ENCODE measurements at regions not wholly inside any gene's neighbourhood (a gene's known extent, or its start where the extent isn't known, plus 50 kb on each side); places are given as distances from the start of the nearest gene placed in this dataset.

GRCh38 chr4:18976884-18977283, 955.3 kb upstream of the LCORL start:
- TF ChIP-seq EP300 (IDR thresholded peaks at IDR 0.05; ENCODE audit: low read depth), result no peak
- TF ChIP-seq POLR2AphosphoS5 (IDR thresholded peaks at IDR 0.05), result no peak
- TF ChIP-seq CTCF (IDR thresholded peaks at IDR 0.05), result no peak
- TF ChIP-seq POLR2A (IDR thresholded peaks at IDR 0.05), result no peak
- peak overlapping the region in 3 of 4 donors; percentile 15 to 60 (median 28) for H3K27ac ChIP-seq
- in situ Hi-C loops (cut with MboI; ENCODE audit: low pct_ligation_motif_present in 1 of 4, low pct_unique_long_range_greater_than_20kb in 1 of 4, low sequenced_read_pairs in 3 of 4) (no loop called here), intact Hi-C loops (cut with DNase I; ENCODE audit: low total_unique reads) (no loop called here)
- WGBS, 2 donors (ENCODE audit: low coverage in 1 of 2), result 53 to 54% methylated on average over 3 of the region's 3 CpGs
- DNase-seq, result no peak
- H3K9me3 ChIP-seq, result no peaks in the 10 kb centered on the region
- peaks cover 0 to 14% (median 4%) of the 10 kb centered on the region in 4 donors for H3K4me1 ChIP-seq
- H3K4me3 ChIP-seq, result no peak overlapping the region
- no peaks in the 10 kb centered on the region for H3K27me3 ChIP-seq
- H3K36me3 ChIP-seq, result no peaks in the 10 kb centered on the region

- 42 to 43% methylated on average over 6 of the region's 6 CpGs for WGBS, 2 donors (ENCODE audit: low coverage in 1 of 2)
- Histone ChIP-seq H3K9me3 (no peaks in the 10 kb centered on the region), H3K36me3 (no peaks in the 10 kb centered on the region), H3K4me3 (no peak overlapping the region), H3K27me3 (no peaks in the 10 kb centered on the region), H3K27ac (peak overlapping the region in 3 of 4 donors; percentile 15 to 60 (median 28)), H3K4me1 (peaks cover 0 to 14% (median 4%) of the 10 kb centered on the region in 4 donors)
- TF ChIP-seq EP300 (IDR thresholded peaks at IDR 0.05; ENCODE audit: low read depth) (no peak), POLR2AphosphoS5 (IDR thresholded peaks at IDR 0.05) (no peak), CTCF (IDR thresholded peaks at IDR 0.05) (peak in 2 of 5 experiments; percentile 19 to 43), POLR2A (IDR thresholded peaks at IDR 0.05) (no peak)
- intact Hi-C loops (cut with DNase I; ENCODE audit: low total_unique reads) (no loop called here), in situ Hi-C loops (cut with MboI; ENCODE audit: low pct_ligation_motif_present in 1 of 4, low pct_unique_long_range_greater_than_20kb in 1 of 4, low sequenced_read_pairs in 3 of 4) (no loop called here)
- DNase-seq, result no peak
Observed at GRCh38 chr4:18975916-18976808, 954.6 kb upstream of the LCORL start.

GRCh38 chr4:18973296-18973695, 951.7 kb upstream of the LCORL start:
- H3K4me3 ChIP-seq, result no peak overlapping the region
- intact Hi-C loops (cut with DNase I; ENCODE audit: low total_unique reads) (no loop called here), in situ Hi-C loops (cut with MboI; ENCODE audit: low pct_ligation_motif_present in 1 of 4, low pct_unique_long_range_greater_than_20kb in 1 of 4, low sequenced_read_pairs in 3 of 4) (no loop called here)
- no peak for DNase-seq
- TF ChIP-seq POLR2AphosphoS5 (IDR thresholded peaks at IDR 0.05), result no peak
- no peak for TF ChIP-seq POLR2A (IDR thresholded peaks at IDR 0.05)
- TF ChIP-seq EP300 (IDR thresholded peaks at IDR 0.05; ENCODE audit: low read depth), result no peak
- no peak for TF ChIP-seq CTCF (IDR thresholded peaks at IDR 0.05)
- no peak overlapping the region for H3K27ac ChIP-seq
- WGBS, 2 donors (ENCODE audit: low coverage in 1 of 2), result 40 to 64% methylated on average over 1 of the region's 1 CpG
- no peaks in the 10 kb centered on the region for H3K27me3 ChIP-seq
- no peaks in the 10 kb centered on the region for H3K9me3 ChIP-seq
- H3K4me1 ChIP-seq, result peaks cover 0 to 14% (median 6%) of the 10 kb centered on the region in 4 donors
- no peaks in the 10 kb centered on the region for H3K36me3 ChIP-seq

GRCh38 chr4:18961879-18962278, 940.3 kb upstream of the LCORL start:
- Histone ChIP-seq H3K27ac (no peak overlapping the region), H3K27me3 (no peaks in the 10 kb centered on the region), H3K9me3 (peaks cover 4 to 5% of the 10 kb centered on the region in 2 donors), H3K4me3 (no peak overlapping the region), H3K4me1 (no peaks in the 10 kb centered on the region), H3K36me3 (no peaks in the 10 kb centered on the region)
- no peak for TF ChIP-seq CTCF (IDR thresholded peaks at IDR 0.05)
- no peak for TF ChIP-seq POLR2A (IDR thresholded peaks at IDR 0.05)
- TF ChIP-seq EP300 (IDR thresholded peaks at IDR 0.05; ENCODE audit: low read depth), result no peak
- TF ChIP-seq POLR2AphosphoS5 (IDR thresholded peaks at IDR 0.05), result no peak
- intact Hi-C loops (cut with DNase I; ENCODE audit: low total_unique reads), result no loop called here
- no peak for DNase-seq
- in situ Hi-C loops (cut with MboI; ENCODE audit: low pct_ligation_motif_present in 1 of 4, low pct_unique_long_range_greater_than_20kb in 1 of 4, low sequenced_read_pairs in 3 of 4), result no loop called here

Measured in transverse colon (tissue), 4 donors.